RKO (cell line): ENCODE measurements at regions not wholly inside any gene's neighbourhood (a gene's known extent, or its start where the extent isn't known, plus 50 kb on each side); places are given as distances from the start of the nearest gene placed in this dataset.
A peak's percentile ranks its signal among the peaks of the same experiment; 100 is the strongest.
"Not testable (repeated sequence)": the region's sequence is repeated elsewhere in the genome, so short reads cannot be mapped to it uniquely, and the experiment has no call there.

ENCODE experiments used
- DNase-seq: peaks from one replicate; pipeline ENCODE4 v3.0.0-alpha.2; 2016; ENCODE audit warnings: low spot score

DNA sequence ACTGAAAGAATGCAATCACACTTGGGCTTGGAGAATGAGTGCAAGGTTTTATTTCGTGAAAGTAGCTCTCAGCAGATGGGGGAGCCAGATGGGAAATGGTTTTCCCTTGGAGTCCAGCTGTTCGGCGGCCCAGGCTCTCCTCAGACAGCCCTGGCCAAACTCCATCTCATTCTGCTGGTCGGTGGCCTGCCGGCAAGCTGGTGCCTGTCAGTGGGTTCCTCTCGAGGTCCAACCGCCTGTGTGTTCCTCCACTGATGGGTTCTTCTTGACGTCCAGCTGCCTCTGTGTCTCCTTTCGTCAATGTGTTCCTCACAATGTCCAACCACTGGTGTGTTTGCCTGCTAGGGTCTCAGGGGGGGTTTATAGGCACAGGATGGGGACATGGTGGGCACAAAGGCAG is 80.3 kb downstream of the POU3F4 start:
- no peak for DNase-seq

GRCh38 chrX:83593634-83594294 is 85.7 kb downstream of the POU3F4 start:
- DNase-seq = no peak

- DNase-seq = no peak
Measured at GRCh38 chrX:83630662-83631061, 122.6 kb downstream of the POU3F4 start.

DNA sequence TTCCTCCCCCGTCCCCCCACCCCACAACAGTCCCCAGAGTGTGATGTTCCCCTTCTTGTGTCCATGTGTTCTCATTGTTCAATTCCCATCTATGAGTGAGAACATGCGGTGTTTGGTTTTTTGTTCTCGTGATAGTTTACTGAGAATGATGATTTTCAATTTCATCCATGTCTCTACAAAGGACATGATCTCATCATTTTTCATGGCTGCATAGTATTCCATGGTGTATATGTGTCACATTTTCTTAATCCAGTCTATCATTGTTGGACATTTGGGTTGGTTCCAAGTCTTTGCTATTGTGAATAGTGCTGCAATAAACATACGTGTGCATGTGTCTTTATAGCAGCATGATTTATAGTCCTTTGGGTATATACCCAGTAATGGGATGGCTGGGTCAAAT is 141.6 kb downstream of the POU3F4 start:
- not testable (repeated sequence) for DNase-seq

GRCh38 chrX:83658731-83659130 is 150.6 kb downstream of the POU3F4 start:
- peak; percentile 34 for DNase-seq
